Neural progenitor cell (in vitro differentiated cells): ENCODE measurements at regions not wholly inside any gene's neighbourhood (a gene's known extent, or its start where the extent isn't known, plus 50 kb on each side); places are given as distances from the start of the nearest gene placed in this dataset.

Source experiments
- DNase-seq: peaks from one replicate; pipeline ENCODE4 v3.0.0-alpha.2; 2016; ENCODE audit warnings: low spot score
- H2AFZ ChIP-seq: fragments of 200-600 bp; sonication (generic); replicated peaks from 2 replicates; pipeline ENCODE4 v1.6.1; 2016; ENCODE audit warnings: antibody characterized with exemption
- H3F3A ChIP-seq: fragments of 200-600 bp; sonication (generic); 2 replicates; pipeline ENCODE4 v1.6.1; 2016; ENCODE audit warnings: antibody characterized with exemption, low read depth
- H3K27ac ChIP-seq: fragments of 200-600 bp; sonication (generic); 2 replicates; pipeline ENCODE4 v1.5.1; 2016; ENCODE audit warnings: mild to moderate bottlenecking
- H3K27me3 ChIP-seq: fragments of 200-600 bp; sonication (generic); 2 replicates; pipeline ENCODE4 v1.6.1; 2016; ENCODE audit warnings: mild to moderate bottlenecking, moderate library complexity
- H3K36me3 ChIP-seq: fragments of 200-600 bp; sonication (generic); 2 replicates; pipeline ENCODE4 v1.5.1; 2016
- H3K4me1 ChIP-seq: fragments of 200-600 bp; sonication (generic); 2 replicates; pipeline ENCODE4 v1.6.1; 2016; ENCODE audit warnings: mixed run types
- H3K4me2 ChIP-seq: fragments of 200-600 bp; sonication (generic); 2 replicates; pipeline ENCODE4 v1.6.1; 2016
- H3K4me3 ChIP-seq: fragments of 200-600 bp; sonication (generic); 2 replicates; pipeline ENCODE4 v1.5.1; 2016
- H3K79me2 ChIP-seq: fragments of 200-600 bp; sonication (generic); 2 replicates; pipeline ENCODE4 v1.6.1; 2016; ENCODE audit warnings: low read depth
- H3K9ac ChIP-seq: fragments of 200-600 bp; sonication (generic); 2 replicates; pipeline ENCODE4 v1.6.1; 2016
- H3K9me3 ChIP-seq: fragments of 200-600 bp; sonication (generic); 2 replicates; pipeline ENCODE4 v1.5.1; 2016; ENCODE audit warnings: low read depth
- H4K20me1 ChIP-seq: fragments of 200-600 bp; sonication (generic); 2 replicates; pipeline ENCODE4 v1.6.1; 2016; ENCODE audit warnings: low read depth
- H3K27ac Mint-ChIP-seq: 3 replicates; pipeline ENCODE4 v1.8.0; 2021; ENCODE audit warnings: mixed read lengths
- H3K27me3 Mint-ChIP-seq: 2 replicates; pipeline ENCODE4 v1.8.0; 2022; ENCODE audit warnings: low read depth, mild to moderate bottlenecking, inconsistent platforms, moderate library complexity, mixed read lengths; ENCODE audit not compliant: insufficient read depth
- H3K36me3 Mint-ChIP-seq: 3 replicates; pipeline ENCODE4 v1.8.0; 2021; ENCODE audit warnings: mixed read lengths
- H3K4me1 Mint-ChIP-seq: 3 replicates; pipeline ENCODE4 v1.8.0; 2021; ENCODE audit warnings: mixed read lengths
- H3K4me3 Mint-ChIP-seq: 3 replicates; pipeline ENCODE4 v1.8.0; 2021; ENCODE audit warnings: mild to moderate bottlenecking, moderate library complexity, mixed read lengths
- H3K9me3 Mint-ChIP-seq: 3 replicates; pipeline ENCODE4 v1.8.0; 2020; ENCODE audit warnings: mixed read lengths
- CTCF ChIP-seq: fragments of 200-600 bp; sonication (generic); IDR thresholded peaks from 2 replicates; pipeline ENCODE4 v1.5.1; 2017; ENCODE audit warnings: antibody characterized with exemption, mild to moderate bottlenecking
- EZH2 ChIP-seq: fragments of 200-600 bp; sonication (generic); IDR thresholded peaks from 2 replicates; pipeline ENCODE4 v1.6.1; 2017; ENCODE audit warnings: antibody characterized with exemption, mild to moderate bottlenecking, moderate library complexity
- EZH2phosphoT487 ChIP-seq: fragments of 200-600 bp; sonication (generic); IDR thresholded peaks from 2 replicates; pipeline ENCODE4 v1.6.1; 2017; ENCODE audit warnings: antibody characterized with exemption

- Histone ChIP-seq H3K4me2 (peak overlapping the region; percentile 68), H3K4me3 (no peak overlapping the region), H3F3A (peaks cover 60% of the 10 kb centered on the region), H3K27me3 (no peaks in the 10 kb centered on the region), H3K4me1 (peaks cover 37% of the 10 kb centered on the region), H3K79me2 (no peaks in the 10 kb centered on the region), H3K9me3 (peaks cover 7% of the 10 kb centered on the region), H3K9ac (no peak overlapping the region), H4K20me1 (peaks cover 3% of the 10 kb centered on the region), H3K27ac (no peak overlapping the region), H3K36me3 (no peaks in the 10 kb centered on the region), H2AFZ (no peak overlapping the region)
- H3K4me1 Mint-ChIP-seq = peaks cover 34% of the 10 kb centered on the region
- peaks cover 8% of the 10 kb centered on the region for H3K9me3 Mint-ChIP-seq
- H3K27me3 Mint-ChIP-seq = peaks cover 31% of the 10 kb centered on the region
- no peak for TF ChIP-seq EZH2
- no peak for TF ChIP-seq EZH2phosphoT487
- no peak for TF ChIP-seq CTCF
- H3K36me3 Mint-ChIP-seq = no peaks in the 10 kb centered on the region
- no peak overlapping the region for H3K27ac Mint-ChIP-seq
- peak; percentile 42 for DNase-seq
- no peak overlapping the region for H3K4me3 Mint-ChIP-seq
These were observed 163.3 kb upstream of the LHX5 start for GRCh38 chr12:113634982-113635381.

- H3K9me3 ChIP-seq = peaks cover 7% of the 10 kb centered on the region
- H3K4me1 Mint-ChIP-seq = peaks cover 31% of the 10 kb centered on the region
- peaks cover 55% of the 10 kb centered on the region for H3F3A ChIP-seq
- no peak overlapping the region for H3K4me3 ChIP-seq
- no peak overlapping the region for H3K4me3 Mint-ChIP-seq
- H3K27me3 Mint-ChIP-seq = peaks cover 26% of the 10 kb centered on the region
- H3K27me3 ChIP-seq = no peaks in the 10 kb centered on the region
- H3K9ac ChIP-seq = no peak overlapping the region
- TF ChIP-seq CTCF (no peak), EZH2phosphoT487 (no peak), EZH2 (no peak)
- no peak overlapping the region for H3K27ac ChIP-seq
- no peaks in the 10 kb centered on the region for H3K79me2 ChIP-seq
- H3K36me3 ChIP-seq = no peaks in the 10 kb centered on the region
- peaks cover 3% of the 10 kb centered on the region for H4K20me1 ChIP-seq
- DNase-seq = peak; percentile 55
- H3K36me3 Mint-ChIP-seq = no peaks in the 10 kb centered on the region
- peaks cover 11% of the 10 kb centered on the region for H3K9me3 Mint-ChIP-seq
- peak overlapping the region; percentile 68 for H3K4me2 ChIP-seq
- H2AFZ ChIP-seq = no peak overlapping the region
- H3K27ac Mint-ChIP-seq = no peak overlapping the region
- peaks cover 36% of the 10 kb centered on the region for H3K4me1 ChIP-seq
These were observed 162.8 kb upstream of the LHX5 start for GRCh38 chr12:113634474-113634873.

GRCh38 chr12:113633678-113634332 lies 162.1 kb upstream of the LHX5 start:
- Mint-ChIP-seq H3K27ac (no peak overlapping the region), H3K27me3 (peaks cover 20% of the 10 kb centered on the region), H3K36me3 (no peaks in the 10 kb centered on the region), H3K4me3 (no peak overlapping the region), H3K9me3 (peaks cover 17% of the 10 kb centered on the region), H3K4me1 (peaks cover 26% of the 10 kb centered on the region)
- Histone ChIP-seq H3K27me3 (no peaks in the 10 kb centered on the region), H3K27ac (no peak overlapping the region), H3K4me3 (no peak overlapping the region), H3K79me2 (no peaks in the 10 kb centered on the region), H3K9me3 (peaks cover 7% of the 10 kb centered on the region), H3K4me1 (peaks cover 33% of the 10 kb centered on the region), H2AFZ (no peak overlapping the region), H3K36me3 (no peaks in the 10 kb centered on the region), H4K20me1 (peaks cover 3% of the 10 kb centered on the region), H3F3A (peaks cover 51% of the 10 kb centered on the region), H3K9ac (no peak overlapping the region), H3K4me2 (peak overlapping the region; percentile 68)
- DNase-seq = no peak
- no peak for TF ChIP-seq EZH2phosphoT487
- TF ChIP-seq EZH2 = no peak
- no peak for TF ChIP-seq CTCF
